GM18909 (cell line): ENCODE measurements at regions not wholly inside any gene's neighbourhood (a gene's known extent, or its start where the extent isn't known, plus 50 kb on each side); places are given as distances from the start of the nearest gene placed in this dataset.
"Not testable (repeated sequence)": the region's sequence is repeated elsewhere in the genome, so short reads cannot be mapped to it uniquely, and the experiment has no call there.

Experiments
- ATAC-seq: cut with Tn5 transposase; IDR thresholded peaks from one replicate; pipeline ENCODE4 v1.9.1; 2021; ENCODE audit warnings: mild to moderate bottlenecking; ENCODE audit not compliant: unreplicated experiment, poor library complexity

- no peak for ATAC-seq
These were observed 244.3 kb downstream of the RPLP1 start for GRCh38 chr15:69696946-69697345.

GRCh38 chr15:69697916-69698315 is 245.3 kb downstream of the RPLP1 start:
- ATAC-seq: no peak

GRCh38 chr15:69699096-69699495 is 246.5 kb downstream of the RPLP1 start:
- ATAC-seq: no peak

GRCh38 chr15:69700380-69700779 is 247.8 kb downstream of the RPLP1 start:
- no peak for ATAC-seq

GRCh38 chr15:69701198-69701597 is 248.6 kb downstream of the RPLP1 start:
- ATAC-seq: no peak

GRCh38 chr15:69703532-69704187 is 251.0 kb downstream of the RPLP1 start:
- no peak for ATAC-seq

- no peak for ATAC-seq
These were observed 251.6 kb downstream of the RPLP1 start for GRCh38 chr15:69704229-69704628.

GRCh38 chr15:69704700-69705099 is 252.1 kb downstream of the RPLP1 start:
- no peak for ATAC-seq

GRCh38 chr15:69706353-69707097 is 253.9 kb downstream of the RPLP1 start:
- ATAC-seq: no peak

- ATAC-seq: not testable (repeated sequence)
These were observed 254.6 kb downstream of the RPLP1 start for GRCh38 chr15:69707241-69707640.

GRCh38 chr15:69708436-69709122 is 256.0 kb downstream of the RPLP1 start:
- ATAC-seq: not testable (repeated sequence)

GRCh38 chr15:69712991-69713390 is 260.4 kb downstream of the RPLP1 start:
- no peak for ATAC-seq

GRCh38 chr15:69713726-69714559 is 261.3 kb downstream of the RPLP1 start:
- ATAC-seq: peak; percentile 88

GRCh38 chr15:69715210-69715609 is 262.6 kb downstream of the RPLP1 start:
- ATAC-seq: no peak

- no peak for ATAC-seq
These were observed 265.8 kb downstream of the RPLP1 start for GRCh38 chr15:69718436-69718835.

GRCh38 chr15:69718916-69719315 is 266.3 kb downstream of the RPLP1 start:
- no peak for ATAC-seq

GRCh38 chr15:69719527-69720240 is 267.1 kb downstream of the RPLP1 start:
- ATAC-seq: peak; percentile 61

- ATAC-seq: no peak
These were observed 267.9 kb downstream of the RPLP1 start for GRCh38 chr15:69720536-69720935.

- no peak for ATAC-seq
These were observed 270.3 kb downstream of the RPLP1 start for GRCh38 chr15:69722924-69723323.
